Calu3 (cell line): ENCODE measurements at regions not wholly inside any gene's neighbourhood (a gene's known extent, or its start where the extent isn't known, plus 50 kb on each side); places are given as distances from the start of the nearest gene placed in this dataset.

Experiments
- BruUV-seq: library from RNA; stranded (reverse); fragments of 400-500 nt; replicated peaks from 2 replicates; lab custom pipeline; 2021; lab: Mats Ljungman, UMichigan
- CTCF ChIA-PET: fragments of 300-600 bp; sonication (Branson Sonifier 250); formaldehyde crosslinking; loops from one replicate; lab custom pipeline; 2022; ENCODE audit warnings: antibody characterized with exemption; lab: Charles Lee
- DNase-seq: peaks from one replicate; pipeline ENCODE4 v3.0.0; 2022
- H3K27ac Mint-ChIP-seq: one replicate; pipeline ENCODE4 v1.8.0; 2022; ENCODE audit warnings: mixed read lengths; ENCODE audit not compliant: unreplicated experiment
- H3K27me3 Mint-ChIP-seq: one replicate; pipeline ENCODE4 v1.8.0; 2022; ENCODE audit warnings: mixed read lengths; ENCODE audit not compliant: unreplicated experiment
- H3K36me3 Mint-ChIP-seq: one replicate; pipeline ENCODE4 v1.8.0; 2022; ENCODE audit warnings: mild to moderate bottlenecking, moderate library complexity, mixed read lengths; ENCODE audit not compliant: insufficient read depth, unreplicated experiment
- H3K4me1 Mint-ChIP-seq: one replicate; pipeline ENCODE4 v1.8.0; 2022; ENCODE audit warnings: mild to moderate bottlenecking, low read depth, mixed read lengths; ENCODE audit not compliant: unreplicated experiment
- H3K4me3 Mint-ChIP-seq: one replicate; pipeline ENCODE4 v1.8.0; 2022; ENCODE audit warnings: mild to moderate bottlenecking, low read depth, moderate library complexity, mixed read lengths; ENCODE audit not compliant: unreplicated experiment
- H3K9me3 Mint-ChIP-seq: one replicate; pipeline ENCODE4 v1.8.0; 2022; ENCODE audit warnings: low read depth, mixed read lengths; ENCODE audit not compliant: unreplicated experiment
- CTCF ChIP-seq: fragments of 200-600 bp; IDR thresholded peaks from one replicate; pipeline ENCODE4 v1.8.0; 2022; ENCODE audit warnings: antibody characterized with exemption; ENCODE audit not compliant: unreplicated experiment
- intact Hi-C: fragments of 100-400 bp; cut with micrococcal nuclease; formaldehyde crosslinking; loops from one replicate; pipeline ENCODE4 v1.10.0; 2022; ENCODE audit not compliant: unreplicated experiment

- Mint-ChIP-seq H3K27ac (no peak overlapping the region), H3K4me1 (no peaks in the 10 kb centered on the region), H3K36me3 (no peaks in the 10 kb centered on the region), H3K27me3 (no peaks in the 10 kb centered on the region), H3K4me3 (no peak overlapping the region), H3K9me3 (peaks cover 4% of the 10 kb centered on the region)
- intact Hi-C loops, result no loop called here
- CTCF ChIA-PET, result no interaction called here
- no peak for DNase-seq
- no peak for TF ChIP-seq CTCF
- BruUV-seq, result no TSS peak
Observed at GRCh38 chr2:19472391-19472978, 114.1 kb upstream of the OSR1 start.

- TF ChIP-seq CTCF, result no peak
- no peak overlapping the region for H3K4me3 Mint-ChIP-seq
- no peaks in the 10 kb centered on the region for H3K4me1 Mint-ChIP-seq
Observed at GRCh38 chr2:19471491-19471890, 113.1 kb upstream of the OSR1 start.

GRCh38 chr2:19465978-19466377, 107.6 kb upstream of the OSR1 start:
- CTCF ChIA-PET, result no interaction called here
- Mint-ChIP-seq H3K27me3 (no peaks in the 10 kb centered on the region), H3K4me3 (no peak overlapping the region), H3K9me3 (no peaks in the 10 kb centered on the region), H3K4me1 (no peaks in the 10 kb centered on the region), H3K36me3 (no peaks in the 10 kb centered on the region), H3K27ac (no peak overlapping the region)
- no peak for TF ChIP-seq CTCF
- no peak for DNase-seq
- BruUV-seq, result no TSS peak
- intact Hi-C loops, result no loop called here

More at GRCh38 chr2:19471491-19471890, 113.1 kb upstream of the OSR1 start:
- Mint-ChIP-seq H3K9me3 (peaks cover 4% of the 10 kb centered on the region), H3K27ac (no peak overlapping the region), H3K27me3 (no peaks in the 10 kb centered on the region), H3K36me3 (no peaks in the 10 kb centered on the region)
- DNase-seq, result no peak
- no TSS peak for BruUV-seq
- CTCF ChIA-PET, result no interaction called here
- intact Hi-C loops, result no loop called here

- DNase-seq, result no peak
- CTCF ChIA-PET, result no interaction called here
- no peaks in the 10 kb centered on the region for H3K27me3 Mint-ChIP-seq
- TF ChIP-seq CTCF, result no peak
- H3K27ac Mint-ChIP-seq, result no peak overlapping the region
- no peaks in the 10 kb centered on the region for H3K36me3 Mint-ChIP-seq
- no peaks in the 10 kb centered on the region for H3K4me1 Mint-ChIP-seq
- intact Hi-C loops, result no loop called here
- no peak overlapping the region for H3K4me3 Mint-ChIP-seq
- BruUV-seq, result no TSS peak
- peaks cover 2% of the 10 kb centered on the region for H3K9me3 Mint-ChIP-seq
Observed at GRCh38 chr2:19462256-19462645, 103.8 kb upstream of the OSR1 start.
